ACHN (cell line): ENCODE measurements at regions not wholly inside any gene's neighbourhood (a gene's known extent, or its start where the extent isn't known, plus 50 kb on each side); places are given as distances from the start of the nearest gene placed in this dataset.
A peak's percentile ranks its signal among the peaks of the same experiment; 100 is the strongest.
"Not testable (repeated sequence)": the region's sequence is repeated elsewhere in the genome, so short reads cannot be mapped to it uniquely, and the experiment has no call there.

Experiments
- DNase-seq: peaks from one replicate; pipeline ENCODE4 v3.0.0-alpha.2; 2015
- in situ Hi-C: cut with HindIII; loops from 2 replicates; pipeline ENCODE4 v1.10.0; 2017; ENCODE audit warnings: low sequenced_read_pairs, low pct_ligation_motif_present, low pct_unique_long_range_greater_than_20kb

DNA sequence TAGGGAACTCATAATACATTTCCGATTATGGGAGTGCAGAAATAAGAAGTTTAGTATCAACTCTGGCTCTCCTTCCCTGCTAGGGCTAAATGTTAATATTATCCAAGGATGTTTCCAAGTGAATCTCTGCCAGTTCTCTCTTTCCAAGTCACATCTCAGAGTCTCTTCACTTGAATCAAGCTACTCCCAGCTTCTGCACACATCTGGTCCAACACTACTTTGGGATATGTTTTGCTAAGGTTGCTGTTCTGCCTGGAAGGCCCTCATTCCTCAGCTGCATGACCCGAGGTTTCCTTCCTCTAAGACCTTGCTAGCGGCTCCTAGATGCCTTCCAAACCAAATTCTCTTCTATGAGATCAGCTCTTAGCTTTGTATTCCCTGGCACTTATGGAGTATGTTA lies 331.8 kb downstream of the GJA1 start:
- no peak for DNase-seq
- in situ Hi-C loops = no loop called here

GRCh38 chr6:121770943-121771342 lies 335.5 kb downstream of the GJA1 start:
- in situ Hi-C loops = no loop called here

GRCh38 chr6:121771937-121772720 lies 336.7 kb downstream of the GJA1 start:
- in situ Hi-C loops = no loop called here
- no peak for DNase-seq

More at GRCh38 chr6:121770943-121771342, 335.5 kb downstream of the GJA1 start:
- no peak for DNase-seq

DNA sequence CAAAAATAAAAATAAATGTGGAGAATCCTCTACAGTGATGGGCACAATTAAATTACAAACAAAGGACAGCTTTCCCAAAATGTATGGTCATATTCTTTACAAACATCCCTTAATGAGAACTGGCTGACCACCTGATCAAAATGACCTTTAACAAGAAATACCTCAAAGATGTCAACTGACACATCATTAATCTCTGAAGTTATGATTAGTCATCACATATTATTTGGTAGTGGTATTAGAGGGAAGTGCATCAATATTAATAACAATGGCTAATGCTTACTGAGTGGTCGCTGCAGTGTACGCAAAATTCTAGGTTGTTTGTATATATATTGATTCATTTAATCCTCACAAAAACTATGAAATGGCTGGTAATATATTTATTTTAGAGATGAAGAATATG lies 340.6 kb downstream of the GJA1 start:
- DNase-seq = no peak
- in situ Hi-C loops = no loop called here

GRCh38 chr6:121780325-121781321 lies 345.2 kb downstream of the GJA1 start:
- in situ Hi-C loops = no loop called here
- DNase-seq = no peak

- no peak for DNase-seq
- in situ Hi-C loops = no loop called here
Observed at GRCh38 chr6:121791396-121792315, 356.2 kb downstream of the GJA1 start.

- in situ Hi-C loops = no loop called here
- peak; percentile 82 for DNase-seq
Observed at GRCh38 chr6:121794630-121795029, 359.2 kb downstream of the GJA1 start.

- in situ Hi-C loops, DNase-seq: not testable (repeated sequence)
Observed at GRCh38 chr6:121797598-121797997, 362.2 kb downstream of the GJA1 start.

- peak; percentile 1 for DNase-seq
- in situ Hi-C loops = not testable (repeated sequence)
Observed at GRCh38 chr6:121798126-121798525, 362.7 kb downstream of the GJA1 start.

DNA sequence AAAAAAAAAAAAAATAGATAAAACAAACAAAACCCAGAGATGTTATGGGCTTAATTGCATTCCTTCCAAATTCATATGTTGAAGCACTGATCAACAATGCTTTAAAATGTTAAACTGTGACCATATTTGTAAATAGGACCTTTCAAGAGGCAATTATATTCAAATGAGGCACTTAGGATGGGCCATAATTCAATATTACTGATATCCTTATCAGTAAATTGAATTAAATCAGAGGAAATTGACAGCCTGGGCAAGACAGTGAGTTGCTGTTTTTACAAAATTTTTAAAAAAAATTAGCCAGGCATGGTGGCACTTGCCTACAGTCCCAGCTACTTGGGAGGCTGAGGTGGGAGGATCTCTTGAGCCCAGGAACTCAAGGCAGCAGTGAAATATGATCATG lies 364.1 kb downstream of the GJA1 start:
- in situ Hi-C loops = no loop called here
- DNase-seq = no peak

DNA sequence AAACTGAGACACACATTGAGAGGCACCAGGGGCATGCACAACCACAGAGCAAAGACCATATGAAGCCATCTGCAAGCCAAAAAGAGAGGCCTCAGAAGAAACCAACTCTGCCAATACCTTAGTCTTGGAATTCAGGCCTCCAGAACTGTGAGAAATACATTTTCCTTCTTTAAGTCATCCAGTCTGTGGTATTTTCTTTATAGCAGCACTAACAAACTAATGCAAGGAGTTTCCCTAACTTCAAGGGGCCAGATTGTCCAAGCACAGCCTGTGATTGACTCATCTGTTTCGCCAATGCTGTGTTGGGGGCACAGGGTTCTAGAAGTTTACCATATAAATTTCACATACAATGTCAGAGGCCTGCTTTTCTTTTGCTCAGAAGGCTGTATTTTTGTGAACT lies 364.6 kb downstream of the GJA1 start:
- no peak for DNase-seq
- in situ Hi-C loops = no loop called here

GRCh38 chr6:121806116-121806515 lies 370.7 kb downstream of the GJA1 start:
- no peak for DNase-seq
- in situ Hi-C loops = no loop called here

DNA sequence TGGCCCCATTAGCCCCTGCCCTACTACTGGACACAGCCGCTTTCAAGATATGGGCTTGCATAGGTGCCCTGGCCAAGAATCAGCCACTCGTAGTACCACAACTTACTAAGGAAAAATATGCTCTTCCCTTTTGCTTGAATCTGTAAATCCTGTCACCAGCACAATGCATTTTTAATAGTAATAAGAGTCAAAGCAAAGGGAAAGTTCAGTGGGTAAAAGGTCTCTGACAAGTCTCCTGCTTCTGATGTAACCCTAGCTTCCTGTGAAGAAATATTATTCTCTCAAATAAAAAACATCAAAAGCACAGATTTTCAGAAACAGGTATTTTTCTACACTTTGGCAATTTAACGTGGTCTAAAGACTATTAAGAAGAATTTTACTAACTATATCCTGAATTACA lies 373.8 kb downstream of the GJA1 start:
- in situ Hi-C loops = no loop called here
- DNase-seq = no peak

GRCh38 chr6:121810158-121811032 lies 374.9 kb downstream of the GJA1 start:
- in situ Hi-C loops = no loop called here
- DNase-seq = no peak

DNA sequence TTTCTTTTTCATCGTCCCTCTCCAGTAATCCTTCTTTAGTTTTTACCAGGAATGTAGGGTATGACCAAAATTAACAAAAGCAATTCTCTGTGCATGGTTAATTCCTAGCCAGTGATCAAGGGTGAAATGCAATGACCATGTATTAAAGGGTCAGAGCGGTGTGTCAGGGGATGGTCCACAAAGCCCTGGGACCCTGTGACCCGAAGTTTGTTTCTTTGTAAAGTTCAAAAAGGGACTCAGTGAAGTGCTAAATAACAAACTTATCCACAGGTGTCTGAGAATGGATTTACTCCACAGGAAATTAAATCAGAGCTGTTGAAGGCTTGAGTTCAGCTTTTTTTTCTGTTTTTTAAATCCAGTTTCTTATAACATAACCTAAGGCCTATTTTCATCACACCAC lies 375.7 kb downstream of the GJA1 start:
- DNase-seq = no peak

GRCh38 chr6:121816361-121816760 lies 380.9 kb downstream of the GJA1 start:
- DNase-seq = no peak
- in situ Hi-C loops = no loop called here

More for the DNA sequence above, 375.7 kb downstream of the GJA1 start:
- in situ Hi-C loops = no loop called here

DNA sequence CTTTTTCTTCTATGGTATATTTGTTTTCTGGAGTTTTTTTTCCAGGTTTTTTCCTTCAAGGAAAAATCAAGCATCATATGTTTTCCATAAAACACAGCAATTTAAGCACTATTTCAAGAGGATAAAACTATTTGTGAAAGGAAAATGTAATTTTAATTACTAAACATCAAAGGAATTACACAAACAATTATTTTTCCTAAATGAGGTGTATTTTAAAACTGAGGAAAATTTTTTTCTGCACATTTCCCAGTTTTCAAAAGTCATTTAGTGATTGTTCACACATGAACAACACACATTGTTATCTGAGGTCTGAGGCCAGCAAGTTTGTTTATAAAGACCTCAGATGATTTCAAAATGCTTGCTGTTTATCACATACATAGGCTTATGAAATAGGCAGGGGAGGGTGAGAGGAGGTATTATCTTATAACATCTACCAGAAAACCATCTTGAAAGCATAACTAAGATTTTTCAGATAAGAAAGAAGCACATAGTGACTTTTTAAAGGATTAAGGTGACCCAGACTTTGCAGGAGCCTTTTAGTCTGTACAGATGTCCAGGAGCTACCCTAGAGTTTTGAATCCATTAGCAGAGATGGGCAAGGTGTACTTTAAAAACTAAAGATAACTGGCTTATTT lies 381.6 kb downstream of the GJA1 start:
- DNase-seq = no peak

More for the DNA sequence above, 381.6 kb downstream of the GJA1 start:
- in situ Hi-C loops = no loop called here
